IPS DF 6.9 (cell line): ENCODE measurements at regions not wholly inside any gene's neighbourhood (a gene's known extent, or its start where the extent isn't known, plus 50 kb on each side); places are given as distances from the start of the nearest gene placed in this dataset.

ENCODE experiments used
- DNase-seq: peaks from one replicate; pipeline ENCODE4 v3.0.0-alpha.2; 2013; ENCODE audit warnings: low read depth, low spot score
- H3K27ac ChIP-seq: one replicate; pipeline ENCODE4 v1.5.1; 2013; ENCODE audit warnings: low read length, control low read depth
- H3K27me3 ChIP-seq: 2 replicates; pipeline ENCODE4 v1.6.1; 2013; ENCODE audit warnings: mild to moderate bottlenecking, low read length; ENCODE audit not compliant: control insufficient read depth, insufficient read depth
- H3K36me3 ChIP-seq: 2 replicates; pipeline ENCODE4 v1.6.1; 2013; ENCODE audit warnings: low read length; ENCODE audit not compliant: control insufficient read depth, insufficient read depth
- H3K4me1 ChIP-seq: 2 replicates; pipeline ENCODE4 v1.6.1; 2013; ENCODE audit warnings: low read length; ENCODE audit not compliant: control insufficient read depth, insufficient read depth
- H3K4me3 ChIP-seq: 2 replicates; pipeline ENCODE4 v1.5.1; 2013; ENCODE audit warnings: mild to moderate bottlenecking, low read length
- H3K9me3 ChIP-seq: 2 replicates; pipeline ENCODE4 v1.6.1; 2013; ENCODE audit warnings: low read length, inconsistent platforms; ENCODE audit not compliant: control insufficient read depth, insufficient read depth
- WGBS: extraction: QIAGEN DNeasy Blood & Tissue Kit; methylation state at CpG from one replicate; pipeline ENCODE4 v1.1.7; 2013; ENCODE audit warnings: mixed read lengths, missing lambda C conversion rate; ENCODE audit not compliant: insufficient read length, insufficient coverage; 5-methylcytosine and 5-hydroxymethylcytosine counted together

GRCh38 chr3:194274424-194275085, 76.6 kb downstream of the CPN2 start:
- no CpG with 5 or more reads among the region's 4 CpGs for WGBS
- Histone ChIP-seq H3K27ac (no peak overlapping the region), H3K36me3 (no peaks in the 10 kb centered on the region), H3K4me3 (no peak overlapping the region), H3K9me3 (no peaks in the 10 kb centered on the region), H3K27me3 (no peaks in the 10 kb centered on the region), H3K4me1 (peaks cover 7% of the 10 kb centered on the region)
- DNase-seq = no peak

DNA sequence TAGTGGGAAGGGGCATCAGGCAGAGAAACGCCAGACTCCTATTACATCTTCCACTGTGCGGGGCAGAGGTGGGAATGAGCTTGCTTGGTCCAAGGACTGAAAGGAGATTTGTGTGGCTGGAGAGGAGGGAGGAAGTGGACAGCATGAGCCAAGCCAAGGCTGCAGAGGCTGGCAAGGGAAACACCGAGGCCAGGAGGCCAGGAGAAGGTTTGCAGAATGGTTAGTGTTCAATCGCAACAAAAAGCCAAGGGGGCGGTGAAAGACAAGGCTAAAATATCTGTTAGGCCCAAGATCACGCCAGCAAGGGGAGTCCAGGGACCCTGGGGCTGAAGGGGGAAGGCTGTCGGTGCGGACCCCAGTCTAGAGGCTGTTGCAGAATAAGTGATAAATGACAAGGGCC, 75.8 kb downstream of the CPN2 start:
- Histone ChIP-seq H3K4me1 (peaks cover 7% of the 10 kb centered on the region), H3K27me3 (no peaks in the 10 kb centered on the region), H3K4me3 (no peak overlapping the region), H3K9me3 (no peaks in the 10 kb centered on the region), H3K27ac (no peak overlapping the region), H3K36me3 (no peaks in the 10 kb centered on the region)
- no peak for DNase-seq
- WGBS = no CpG with 5 or more reads among the region's 8 CpGs

DNA sequence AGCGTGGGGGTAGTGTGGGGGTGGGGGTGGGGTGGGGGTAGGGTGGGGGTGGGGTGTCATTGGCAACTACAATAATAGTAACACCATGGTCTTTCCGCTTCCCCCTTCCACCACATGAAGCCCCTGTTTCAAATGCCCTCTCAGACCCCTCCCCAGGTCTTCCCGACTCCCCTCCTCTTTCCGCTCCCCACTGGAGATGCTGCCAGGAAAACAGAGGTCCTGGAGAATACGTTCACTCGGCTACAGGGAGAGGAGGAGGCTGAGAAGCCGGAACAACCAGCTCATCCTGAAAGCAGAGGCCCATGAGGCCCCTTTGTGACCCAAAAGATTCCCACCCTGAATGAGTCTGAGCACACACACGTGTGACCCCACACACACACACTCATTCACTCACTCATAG, 75.4 kb downstream of the CPN2 start:
- Histone ChIP-seq H3K4me3 (no peak overlapping the region), H3K36me3 (no peaks in the 10 kb centered on the region), H3K27ac (no peak overlapping the region), H3K4me1 (peaks cover 4% of the 10 kb centered on the region), H3K27me3 (no peaks in the 10 kb centered on the region), H3K9me3 (no peaks in the 10 kb centered on the region)
- WGBS = no CpG with 5 or more reads among the region's 8 CpGs
- no peak for DNase-seq

GRCh38 chr3:194276768-194277103, 74.4 kb downstream of the CPN2 start:
- H3K9me3 ChIP-seq = no peaks in the 10 kb centered on the region
- H3K27me3 ChIP-seq = no peaks in the 10 kb centered on the region
- H3K27ac ChIP-seq = no peak overlapping the region
- H3K4me1 ChIP-seq = peaks cover 4% of the 10 kb centered on the region
- DNase-seq = no peak
- no peaks in the 10 kb centered on the region for H3K36me3 ChIP-seq
- no peak overlapping the region for H3K4me3 ChIP-seq
- no CpG with 5 or more reads among the region's 4 CpGs for WGBS

- Histone ChIP-seq H3K9me3 (no peaks in the 10 kb centered on the region), H3K27ac (no peak overlapping the region), H3K4me3 (no peak overlapping the region), H3K27me3 (no peaks in the 10 kb centered on the region), H3K4me1 (peaks cover 4% of the 10 kb centered on the region), H3K36me3 (no peaks in the 10 kb centered on the region)
- no peak for DNase-seq
- WGBS = no CpG with 5 or more reads among the region's 16 CpGs
Measured at GRCh38 chr3:194277104-194277785, 73.9 kb downstream of the CPN2 start.

DNA sequence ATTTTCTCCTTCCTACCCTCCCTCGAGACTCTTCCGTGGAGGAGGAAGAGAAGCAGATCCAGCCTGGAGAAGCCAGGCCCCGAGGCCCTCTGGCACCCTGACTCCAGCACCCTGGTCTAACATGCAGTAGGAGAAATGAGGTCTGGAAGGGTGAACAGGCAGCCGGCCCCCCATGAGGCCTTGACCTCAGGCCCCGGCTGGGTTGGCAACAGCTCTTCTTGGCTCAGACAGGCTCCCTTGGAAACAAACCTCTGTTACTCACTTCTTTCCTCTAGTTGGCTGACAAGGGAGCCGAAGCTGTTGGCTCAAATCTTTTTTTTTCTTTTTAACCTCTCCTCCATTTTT, 73.4 kb downstream of the CPN2 start:
- Histone ChIP-seq H3K27ac (no peak overlapping the region), H3K27me3 (no peaks in the 10 kb centered on the region), H3K36me3 (no peaks in the 10 kb centered on the region), H3K4me1 (peaks cover 4% of the 10 kb centered on the region), H3K9me3 (no peaks in the 10 kb centered on the region), H3K4me3 (no peak overlapping the region)
- WGBS = no CpG with 5 or more reads among the region's 6 CpGs
- DNase-seq = no peak

- H3K4me1 ChIP-seq = peaks cover 4% of the 10 kb centered on the region
- H3K27me3 ChIP-seq = no peaks in the 10 kb centered on the region
- no peak overlapping the region for H3K27ac ChIP-seq
- no peaks in the 10 kb centered on the region for H3K36me3 ChIP-seq
- H3K4me3 ChIP-seq = no peak overlapping the region
- no peak for DNase-seq
- no peaks in the 10 kb centered on the region for H3K9me3 ChIP-seq
- WGBS = no CpG with 5 or more reads among the region's 9 CpGs
Measured at GRCh38 chr3:194278186-194278845, 72.8 kb downstream of the CPN2 start.

- no CpG with 5 or more reads among the region's 9 CpGs for WGBS
Measured at GRCh38 chr3:194279101-194279500, 72.0 kb downstream of the CPN2 start.

DNA sequence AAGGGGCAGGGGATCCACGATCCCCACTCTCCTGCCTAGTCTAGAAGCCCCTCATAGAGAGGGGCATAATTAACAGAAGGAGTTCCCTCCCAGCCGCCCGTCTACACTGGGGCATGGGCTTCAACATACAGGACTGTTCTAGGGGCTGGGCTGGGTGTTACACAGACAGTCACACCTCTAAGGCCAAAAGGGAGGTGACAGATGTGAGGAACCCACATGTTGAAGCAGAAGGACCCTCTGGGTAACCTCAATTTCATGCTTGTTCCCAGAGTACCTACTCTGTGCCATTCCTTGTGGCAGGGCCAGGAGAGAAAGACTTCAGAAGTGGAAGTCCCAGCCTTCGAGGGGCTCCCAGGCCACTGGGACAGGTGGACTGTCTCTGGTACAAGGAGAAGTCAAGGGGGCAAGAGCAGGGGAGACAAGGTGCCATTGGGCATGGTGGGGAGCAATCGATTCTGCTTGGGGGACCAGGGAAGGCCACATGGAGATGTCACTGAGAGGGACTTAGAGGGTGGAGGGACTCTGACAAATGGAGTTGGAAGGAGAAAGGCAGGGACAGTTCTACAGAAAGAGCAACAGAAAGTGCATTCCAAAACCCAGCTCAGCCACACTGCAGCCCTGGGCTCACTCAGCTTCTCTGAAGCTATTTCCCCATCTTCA, 71.3 kb downstream of the CPN2 start:
- H3K4me1 ChIP-seq = peaks cover 4% of the 10 kb centered on the region
- no peak overlapping the region for H3K27ac ChIP-seq
- H3K9me3 ChIP-seq = no peaks in the 10 kb centered on the region
- no CpG with 5 or more reads among the region's 5 CpGs for WGBS
- DNase-seq = no peak
- no peaks in the 10 kb centered on the region for H3K27me3 ChIP-seq
- no peak overlapping the region for H3K4me3 ChIP-seq
- no peaks in the 10 kb centered on the region for H3K36me3 ChIP-seq

More at GRCh38 chr3:194279101-194279500, 72.0 kb downstream of the CPN2 start:
- no peaks in the 10 kb centered on the region for H3K36me3 ChIP-seq
- H3K4me1 ChIP-seq = peaks cover 4% of the 10 kb centered on the region
- H3K9me3 ChIP-seq = no peaks in the 10 kb centered on the region
- DNase-seq = no peak
- no peak overlapping the region for H3K4me3 ChIP-seq
- no peaks in the 10 kb centered on the region for H3K27me3 ChIP-seq
- no peak overlapping the region for H3K27ac ChIP-seq

GRCh38 chr3:194280777-194281176, 70.4 kb downstream of the CPN2 start:
- Histone ChIP-seq H3K4me3 (no peak overlapping the region), H3K27me3 (no peaks in the 10 kb centered on the region)

More at GRCh38 chr3:194280777-194281176, 70.4 kb downstream of the CPN2 start:
- no CpG with 5 or more reads among the region's 2 CpGs for WGBS
- Histone ChIP-seq H3K27ac (no peak overlapping the region), H3K4me1 (peaks cover 8% of the 10 kb centered on the region), H3K9me3 (no peaks in the 10 kb centered on the region), H3K36me3 (no peaks in the 10 kb centered on the region)
- no peak for DNase-seq
